B cell (primary cell): ENCODE measurements at regions not wholly inside any gene's neighbourhood (a gene's known extent, or its start where the extent isn't known, plus 50 kb on each side); places are given as distances from the start of the nearest gene placed in this dataset.
"Not testable (repeated sequence)": the region's sequence is repeated elsewhere in the genome, so short reads cannot be mapped to it uniquely, and the experiment has no call there.

Experiments
- ATAC-seq: fragments of 200-7000 bp; cut with Tn5 transposase; one replicate; pipeline ENCODE4 v1.10.0; 2021; ENCODE audit warnings: low read depth, mild to moderate bottlenecking, moderate number of reproducible peaks, moderate library complexity
- CTCF ChIA-PET: fragments of 350-600 bp; sonication (Branson Sonifier 250); formaldehyde crosslinking; loops from one replicate; lab custom pipeline; 2021; ENCODE audit warnings: antibody characterized with exemption, inconsistent platforms; lab: Charles Lee
- POLR2A ChIA-PET: fragments of 350-600 bp; sonication (Branson Sonifier 250); formaldehyde crosslinking; loops from one replicate; lab custom pipeline; 2021; ENCODE audit warnings: antibody characterized with exemption; lab: Charles Lee
- DNase-seq: peaks from one replicate; pipeline ENCODE4 v3.0.0; 2013
- H2AFZ ChIP-seq: 2 replicates; pipeline ENCODE4 v1.6.1; 2012; ENCODE audit warnings: mild to moderate bottlenecking, low read depth, low read length; ENCODE audit not compliant: insufficient read depth, poor library complexity, severe bottlenecking
- H3K27ac ChIP-seq, 2 donors: 1 replicate in 1 of 2; 2 replicates in 1 of 2; pipeline ENCODE4 v1.5.1; 2012 to 2013; ENCODE audit warnings: low read length in 2 of 2, mild to moderate bottlenecking in 2 of 2, moderate library complexity in 1 of 2
- H3K27me3 ChIP-seq, 4 experiments: fragments of 200-600 bp in 1 of 4; sonication (generic) in 1 of 4; replicated peaks in 1 of 4; 1 replicate in 2 of 4; 2 replicates in 2 of 4; pipeline versions ENCODE4 v1.6.1 to v1.7.0; 2013 to 2016; ENCODE audit warnings: low read length in 3 of 4, mild to moderate bottlenecking in 2 of 4, mixed read lengths in 1 of 4, moderate library complexity in 1 of 4; ENCODE audit not compliant: insufficient read depth in 4 of 4, control insufficient read depth in 3 of 4; ENCODE audit errors: control extremely low read depth in 1 of 4
- H3K36me3 ChIP-seq, 2 experiments: replicated peaks in 1 of 2; 1 replicate in 1 of 2; 2 replicates in 1 of 2; pipeline versions ENCODE4 v1.6.1 to v1.7.1; 2013; ENCODE audit warnings: low read length in 1 of 2; ENCODE audit not compliant: insufficient read depth in 2 of 2, control insufficient read depth in 1 of 2; ENCODE audit errors: control extremely low read depth in 1 of 2, extremely low read depth in 1 of 2
- H3K4me1 ChIP-seq, 2 donors: fragments of 200-600 bp in 1 of 2; sonication (generic) in 1 of 2; 1 replicate in 1 of 2; 2 replicates in 1 of 2; pipeline versions ENCODE4 v1.5.1 to v1.6.1; 2013 to 2017; ENCODE audit warnings: low read length in 2 of 2; ENCODE audit not compliant: control insufficient read depth in 2 of 2, insufficient read depth in 2 of 2
- H3K4me2 ChIP-seq: replicated peaks from 2 replicates; pipeline ENCODE3; 2012; ENCODE audit warnings: mild to moderate bottlenecking, low read depth, low read length; ENCODE audit not compliant: poor library complexity, severe bottlenecking
- H3K4me3 ChIP-seq, 5 experiments: fragments of 200-600 bp in 1 of 5; sonication (generic) in 1 of 5; 1 replicate in 3 of 5; 2 replicates in 2 of 5; pipeline versions ENCODE4 v1.5.1 to v1.7.0; 2011 to 2016; ENCODE audit warnings: low read length in 4 of 5, mild to moderate bottlenecking in 4 of 5, low read depth in 2 of 5, control low read depth in 1 of 5, moderate library complexity in 1 of 5; ENCODE audit not compliant: insufficient read depth in 1 of 5; ENCODE audit errors: control extremely low read depth in 1 of 5, extremely low read depth in 1 of 5
- H3K79me2 ChIP-seq: fragments of 200-600 bp; sonication (generic); one replicate; pipeline ENCODE4 v1.6.0; 2016; ENCODE audit warnings: low read length; ENCODE audit not compliant: control insufficient read depth, insufficient read depth
- H3K9ac ChIP-seq: fragments of 200-600 bp; sonication (generic); 2 replicates; pipeline ENCODE4 v1.6.1; 2017; ENCODE audit warnings: mild to moderate bottlenecking, low read length, moderate library complexity
- H3K9me3 ChIP-seq, 3 donors: one replicate each; pipeline versions ENCODE4 v1.6.1 to v1.7.1; 2013; ENCODE audit warnings: low read length in 2 of 3; ENCODE audit not compliant: control insufficient read depth in 2 of 3, insufficient read depth in 1 of 3; ENCODE audit errors: control extremely low read depth in 1 of 3
- H4K20me1 ChIP-seq: 2 replicates; pipeline ENCODE4 v1.6.0; 2012; ENCODE audit warnings: mild to moderate bottlenecking, low read length; ENCODE audit not compliant: insufficient read depth, control insufficient read depth, poor library complexity, severe bottlenecking
- H3K27ac Mint-ChIP-seq: one replicate; pipeline ENCODE4 v1.8.0; 2021; ENCODE audit warnings: mixed read lengths
- H3K27me3 Mint-ChIP-seq: one replicate; pipeline ENCODE4 v1.8.0; 2021; ENCODE audit warnings: mixed read lengths
- H3K4me1 Mint-ChIP-seq: one replicate; pipeline ENCODE4 v1.8.0; 2021; ENCODE audit warnings: mixed read lengths
- H3K4me3 Mint-ChIP-seq: one replicate; pipeline ENCODE4 v1.8.0; 2021; ENCODE audit warnings: mixed read lengths
- H3K9me3 Mint-ChIP-seq: one replicate; pipeline ENCODE4 v1.8.0; 2022; ENCODE audit warnings: mixed read lengths; ENCODE audit not compliant: insufficient read depth
- CTCF ChIP-seq: fragments of 200-600 bp; IDR thresholded peaks from one replicate; pipeline ENCODE4 v1.8.0; 2022; ENCODE audit warnings: antibody characterized with exemption, mild to moderate bottlenecking
- EZH2 ChIP-seq: IDR thresholded peaks from 2 replicates; pipeline ENCODE4 v1.6.1; 2012; ENCODE audit warnings: borderline replicate concordance, low read depth, mild to moderate bottlenecking, moderate library complexity, low read length; ENCODE audit not compliant: insufficient read depth, poor library complexity, severe bottlenecking
- WGBS: methylation state at CpG from one replicate; pipeline ENCODE4 v1.1.5; 2013; ENCODE audit warnings: missing lambda C conversion rate; ENCODE audit not compliant: insufficient coverage; 5-methylcytosine and 5-hydroxymethylcytosine counted together
- intact Hi-C: fragments of 100-400 bp; cut with micrococcal nuclease; formaldehyde crosslinking; loops from one replicate; pipeline ENCODE4 v1.10.0; 2022

- peaks cover 0 to 4% (median 0%) of the 10 kb centered on the region in 3 donors for H3K9me3 ChIP-seq
- intact Hi-C loops: no loop called here
- no peaks in the 10 kb centered on the region for H3K36me3 ChIP-seq
- no peak overlapping the region for H3K4me3 ChIP-seq
- H3K4me2 ChIP-seq: no peak overlapping the region
- no peaks in the 10 kb centered on the region for H4K20me1 ChIP-seq
- no peak overlapping the region for H3K27ac ChIP-seq
- DNase-seq: no peak
- Mint-ChIP-seq H3K9me3 (peaks cover 5% of the 10 kb centered on the region), H3K4me3 (no peak overlapping the region), H3K27ac (no peak overlapping the region), H3K4me1 (no peaks in the 10 kb centered on the region), H3K27me3 (no peaks in the 10 kb centered on the region)
- ChIA-PET POLR2A (no interaction called here), CTCF (no interaction called here)
- H3K27me3 ChIP-seq: no peaks in the 10 kb centered on the region
- TF ChIP-seq CTCF (no peak), EZH2 (no peak)
- H3K4me1 ChIP-seq: no peaks in the 10 kb centered on the region
- H3K79me2 ChIP-seq: no peaks in the 10 kb centered on the region
- WGBS: no CpG with 5 or more reads among the region's 1 CpG
- no peak overlapping the region for H3K9ac ChIP-seq
- no peak overlapping the region for H2AFZ ChIP-seq
- no peak for ATAC-seq
These were observed 297.5 kb upstream of the PABPC4L start for GRCh38 chr4:134499074-134499473.

GRCh38 chr4:134490863-134491262 is 289.3 kb upstream of the PABPC4L start:
- Histone ChIP-seq H3K27me3 (no peaks in the 10 kb centered on the region), H4K20me1 (no peaks in the 10 kb centered on the region), H2AFZ (no peak overlapping the region), H3K36me3 (no peaks in the 10 kb centered on the region), H3K4me1 (no peaks in the 10 kb centered on the region), H3K79me2 (no peaks in the 10 kb centered on the region), H3K4me2 (no peak overlapping the region), H3K9ac (no peak overlapping the region), H3K27ac (no peak overlapping the region), H3K9me3 (no peaks in the 10 kb centered on the region), H3K4me3 (no peak overlapping the region)
- Mint-ChIP-seq H3K4me3 (no peak overlapping the region), H3K27ac (no peak overlapping the region), H3K27me3 (no peaks in the 10 kb centered on the region), H3K9me3 (peaks cover 10% of the 10 kb centered on the region), H3K4me1 (no peaks in the 10 kb centered on the region)
- ChIA-PET POLR2A (no interaction called here), CTCF (no interaction called here)
- TF ChIP-seq EZH2: no peak
- no peak for TF ChIP-seq CTCF
- ATAC-seq (no peak), DNase-seq (no peak)
- intact Hi-C loops: no loop called here
- no CpG with 5 or more reads among the region's 1 CpG for WGBS

- POLR2A ChIA-PET, H3K4me1 Mint-ChIP-seq, H3K4me2 ChIP-seq, DNase-seq, H3K27ac ChIP-seq, H3K4me3 Mint-ChIP-seq, CTCF ChIA-PET, H3K36me3 ChIP-seq, ATAC-seq, H3K4me3 ChIP-seq, H4K20me1 ChIP-seq, H3K79me2 ChIP-seq, H3K4me1 ChIP-seq, H3K27ac Mint-ChIP-seq, H3K27me3 ChIP-seq, H3K27me3 Mint-ChIP-seq, H3K9me3 ChIP-seq, H3K9ac ChIP-seq, intact Hi-C loops, H3K9me3 Mint-ChIP-seq, H2AFZ ChIP-seq: not testable (repeated sequence)
- no CpG with 5 or more reads among the region's 3 CpGs for WGBS
These were observed 281.9 kb upstream of the PABPC4L start for GRCh38 chr4:134483514-134483913.
